HG02973 (cell line): ENCODE measurements at regions not wholly inside any gene's neighbourhood (a gene's known extent, or its start where the extent isn't known, plus 50 kb on each side); places are given as distances from the start of the nearest gene placed in this dataset.

ENCODE experiments used
- ATAC-seq: cut with Tn5 transposase; IDR thresholded peaks from one replicate; pipeline ENCODE4 v1.9.1; 2021; ENCODE audit warnings: moderate library complexity; ENCODE audit not compliant: unreplicated experiment

DNA sequence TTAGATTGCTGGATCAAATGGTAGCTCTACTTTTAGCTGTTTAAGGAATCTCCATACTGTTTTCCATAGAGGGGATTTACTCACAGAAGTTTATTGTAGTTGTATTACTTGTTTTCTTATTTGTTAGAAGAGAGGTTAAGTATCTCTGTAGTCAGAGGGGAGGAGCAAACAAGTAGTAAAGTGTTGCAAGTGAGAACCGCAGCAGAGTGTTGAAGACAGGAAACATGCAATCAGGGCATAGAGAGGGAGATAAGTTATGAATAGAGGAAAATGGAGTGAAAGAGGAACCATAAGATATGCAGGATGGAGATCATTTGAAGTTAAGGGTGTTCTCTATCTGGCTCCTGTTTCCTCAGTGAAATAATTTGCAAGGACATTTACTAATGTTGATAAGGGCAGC lies 331.4 kb upstream of the TMEM229A start:
- ATAC-seq: no peak

DNA sequence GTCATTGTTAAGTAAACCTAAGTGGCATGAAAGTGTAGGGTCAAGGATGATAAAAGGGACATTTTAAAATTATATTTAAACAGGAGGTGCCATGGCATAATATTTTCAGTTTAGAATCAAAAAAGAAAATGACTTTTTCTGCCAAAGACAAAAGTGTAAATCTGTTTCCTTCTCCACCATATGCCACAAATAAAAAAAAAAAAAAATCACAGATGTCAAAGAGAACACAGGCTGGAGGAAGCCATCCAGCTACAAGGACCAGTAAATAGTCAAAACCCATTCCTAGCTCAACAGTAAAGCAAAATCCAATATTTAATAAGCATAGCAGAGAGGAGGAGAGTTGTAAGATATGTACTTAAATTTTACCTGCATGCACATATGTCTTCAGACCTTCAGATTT lies 321.3 kb upstream of the TMEM229A start:
- no peak for ATAC-seq

DNA sequence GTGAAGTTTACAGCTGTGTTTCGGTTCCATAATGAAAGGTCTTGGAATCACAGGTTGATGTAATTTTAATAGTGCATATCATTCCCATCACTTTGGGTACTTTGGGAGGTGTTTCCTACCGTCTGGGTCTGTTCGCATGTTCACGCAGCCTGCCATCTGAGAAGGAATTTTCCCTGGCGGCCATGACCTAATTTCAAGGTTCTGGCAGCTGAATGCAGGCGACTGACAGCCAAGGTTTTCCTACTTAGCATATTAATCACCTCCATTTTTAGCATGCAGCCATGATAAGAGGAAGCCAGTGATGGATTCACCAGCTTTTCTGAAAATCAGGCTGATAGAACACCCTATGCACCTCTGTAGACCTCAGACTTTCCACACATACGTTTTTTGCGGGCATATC lies 319.1 kb upstream of the TMEM229A start:
- ATAC-seq: no peak

DNA sequence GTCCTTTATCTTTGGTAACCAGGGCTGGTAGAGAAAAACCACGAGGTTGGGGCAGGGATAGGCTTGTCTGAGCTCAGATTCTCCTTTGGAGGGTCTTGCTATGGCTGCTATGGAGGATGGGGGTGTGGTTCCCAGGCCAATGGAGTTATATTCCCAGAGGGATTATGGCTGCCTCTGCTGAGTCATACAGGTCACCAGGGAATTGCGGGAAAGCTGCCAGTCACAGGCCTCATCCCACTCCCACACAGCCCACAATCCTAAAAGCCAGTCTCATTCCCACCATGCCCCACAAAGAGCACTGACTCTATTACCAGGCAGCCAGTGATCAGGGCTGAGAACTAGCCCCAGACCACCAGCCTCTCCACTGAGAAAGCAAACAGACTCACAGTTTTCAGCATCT lies 316.6 kb upstream of the TMEM229A start:
- no peak for ATAC-seq

DNA sequence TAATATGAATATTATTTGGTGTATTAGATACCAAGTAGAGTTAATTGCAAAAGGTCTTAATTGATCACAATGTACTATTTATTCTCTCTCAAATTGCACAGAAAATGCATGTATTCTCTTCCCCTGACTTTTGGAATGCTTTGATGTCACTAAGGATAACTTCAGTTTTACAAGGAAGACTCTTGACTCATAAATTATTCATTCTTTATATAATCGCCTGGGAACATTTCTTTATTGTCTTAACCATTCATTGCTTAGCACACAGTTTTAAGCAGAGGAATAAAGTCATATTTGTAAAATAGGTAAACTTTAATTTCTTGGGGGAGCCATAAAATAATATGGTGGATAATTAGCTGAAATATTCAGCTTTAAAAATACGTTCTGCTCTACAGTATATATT lies 306.0 kb upstream of the TMEM229A start:
- ATAC-seq: no peak

DNA sequence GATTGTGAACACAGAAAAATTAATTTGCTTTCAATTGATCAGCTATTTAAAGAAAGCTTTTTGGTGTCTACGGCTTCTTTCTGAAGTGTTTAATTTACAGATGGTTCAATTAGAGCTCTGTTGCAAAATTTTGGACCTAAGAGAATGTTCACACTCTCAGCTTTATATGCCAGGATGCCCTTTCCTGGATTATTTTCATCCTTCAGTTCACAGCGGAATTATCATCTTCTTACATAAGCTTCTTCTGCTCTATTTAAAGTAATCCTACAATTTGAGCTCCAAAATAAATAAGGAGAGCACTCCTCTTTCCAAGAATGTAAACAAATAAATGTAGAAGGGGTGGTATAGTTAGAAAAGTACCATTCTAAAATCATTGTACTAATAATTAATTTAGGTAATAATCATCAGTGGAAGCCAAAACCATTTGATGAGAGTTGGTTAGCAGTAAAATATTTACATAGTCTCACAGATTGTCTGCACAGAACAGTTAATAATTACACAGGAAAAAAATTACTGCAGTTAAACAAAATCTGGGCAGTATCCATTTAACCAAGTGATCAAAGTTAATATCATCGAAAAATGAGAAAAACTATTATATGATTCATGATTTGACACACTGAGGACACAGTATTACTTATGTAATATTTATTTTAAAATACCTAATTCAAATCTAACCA lies 298.0 kb upstream of the TMEM229A start:
- ATAC-seq: no peak

DNA sequence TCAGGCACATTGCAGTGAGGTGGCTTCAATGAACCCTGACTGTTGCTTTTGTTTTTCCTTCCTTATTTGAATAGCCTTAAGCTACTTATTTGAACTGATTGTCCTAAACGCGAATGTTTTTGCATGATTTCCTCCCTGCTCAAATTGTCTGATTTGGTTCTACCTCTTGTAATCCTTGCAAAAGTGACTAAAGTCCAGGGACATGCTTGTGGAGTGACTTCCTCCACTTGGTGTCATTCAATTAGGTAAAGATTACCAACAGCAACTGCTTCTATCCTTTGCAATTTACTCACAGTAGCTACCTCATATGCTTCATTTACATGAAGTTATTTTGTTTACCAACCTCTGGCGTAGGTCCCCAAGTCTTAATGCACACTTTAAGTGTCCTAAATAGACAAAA lies 295.9 kb upstream of the TMEM229A start:
- ATAC-seq: no peak

DNA sequence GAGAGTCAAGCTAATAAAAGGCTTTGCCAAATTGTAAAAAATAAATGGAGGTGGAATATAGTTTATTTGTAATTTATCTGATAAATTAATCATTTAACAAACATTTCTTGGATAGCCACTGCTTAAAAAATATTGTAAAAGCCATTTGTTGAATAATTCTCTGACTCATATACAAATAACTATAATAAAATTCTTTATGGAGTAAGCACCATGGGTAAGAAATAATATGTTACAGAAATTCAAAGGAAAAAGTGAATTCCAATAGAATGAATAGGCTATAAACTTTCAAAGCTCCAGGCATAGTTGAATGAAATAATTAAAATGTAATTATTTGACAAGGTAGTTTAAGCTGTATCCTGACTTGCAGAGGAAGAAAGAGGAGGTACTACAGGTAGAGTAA lies 291.4 kb upstream of the TMEM229A start:
- no peak for ATAC-seq

DNA sequence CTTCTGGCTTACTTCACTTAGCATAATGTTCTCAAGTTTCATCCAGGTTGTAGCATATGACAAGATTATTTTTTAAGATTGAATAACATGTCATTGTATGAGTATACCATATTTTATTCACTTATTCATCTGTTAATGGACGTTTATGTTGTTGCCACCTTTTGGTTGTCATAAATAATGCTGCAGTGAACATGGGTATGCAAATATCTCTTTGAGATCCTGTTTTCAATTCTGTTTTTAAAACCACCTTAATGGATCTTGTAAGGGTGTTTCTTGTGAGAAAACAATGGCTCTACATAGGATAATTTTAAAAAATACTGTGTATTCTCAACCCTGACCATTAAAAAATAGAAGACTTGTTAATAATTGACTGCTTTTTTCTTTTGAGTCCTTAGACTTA lies 290.7 kb upstream of the TMEM229A start:
- no peak for ATAC-seq

DNA sequence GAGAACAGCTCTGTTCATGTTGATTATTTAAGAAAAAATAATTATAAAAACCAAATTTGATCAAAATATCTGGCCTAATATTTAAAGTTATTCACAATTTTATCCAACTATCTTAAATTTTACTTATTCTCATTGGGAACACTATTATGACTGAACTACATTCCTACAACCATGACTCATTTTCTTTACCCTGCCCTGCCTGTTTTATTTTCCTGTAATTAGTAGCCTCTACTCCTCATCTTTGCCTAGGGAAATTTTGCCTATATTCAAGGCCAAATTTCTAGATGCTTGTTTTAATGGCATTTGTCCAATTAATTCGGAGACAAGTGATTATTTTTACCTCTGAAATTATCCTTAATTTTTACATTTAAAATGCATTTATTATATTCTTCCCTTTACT lies 289.7 kb upstream of the TMEM229A start:
- no peak for ATAC-seq

DNA sequence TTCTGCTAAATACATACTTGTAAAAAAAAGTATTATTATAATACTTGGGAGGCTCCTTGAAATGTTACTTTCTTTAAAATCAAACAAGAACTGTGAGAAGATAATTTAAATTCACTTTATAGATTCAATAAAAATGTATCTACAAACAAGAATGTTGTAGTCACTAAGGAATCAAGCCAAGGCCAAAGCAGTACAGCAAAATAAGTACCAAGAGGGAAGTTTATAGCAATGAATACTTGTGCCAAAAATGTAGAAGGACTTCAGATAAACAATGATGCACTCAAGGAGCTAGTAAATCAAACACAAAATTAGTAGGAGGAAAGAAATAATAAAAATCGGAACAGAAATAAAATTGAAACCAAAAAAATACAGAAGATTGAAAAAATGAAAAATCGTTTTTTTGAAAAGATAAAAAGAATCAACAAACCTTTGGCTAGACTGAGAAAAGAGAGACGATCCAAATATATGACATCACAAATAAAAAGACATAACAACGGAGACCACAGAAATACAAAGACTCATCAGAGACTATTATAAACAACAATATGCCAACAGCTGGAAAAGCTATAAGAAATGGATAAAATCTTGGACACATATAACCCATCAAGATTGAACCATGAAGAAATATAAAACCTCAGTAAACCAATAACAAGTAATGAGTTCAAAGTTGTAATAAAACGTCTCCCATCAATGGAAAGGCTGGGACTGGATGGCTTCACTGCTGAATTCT lies 286.0 kb upstream of the TMEM229A start:
- ATAC-seq: no peak

DNA sequence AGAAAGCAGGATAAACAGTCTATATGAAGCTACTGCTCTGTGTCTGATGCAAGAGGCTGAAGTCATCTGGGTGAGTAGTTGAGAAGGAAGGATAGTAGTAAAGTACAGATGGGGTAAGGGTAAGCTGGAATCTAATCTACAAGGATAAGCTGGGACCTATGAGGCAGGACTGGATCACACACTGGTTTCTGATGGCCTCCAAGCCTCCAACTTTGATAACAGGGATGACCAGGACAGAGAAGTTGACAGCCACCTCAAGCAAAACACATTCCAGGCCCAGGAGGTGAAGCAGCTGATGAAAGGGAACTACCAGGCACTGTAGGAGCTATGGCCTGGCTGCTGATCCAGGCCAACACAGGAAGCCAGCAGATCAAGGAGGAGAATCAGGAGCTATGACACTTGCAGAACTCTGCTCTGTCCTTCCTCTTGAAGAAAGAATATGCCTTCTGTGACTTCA lies 278.1 kb upstream of the TMEM229A start:
- ATAC-seq: no peak

DNA sequence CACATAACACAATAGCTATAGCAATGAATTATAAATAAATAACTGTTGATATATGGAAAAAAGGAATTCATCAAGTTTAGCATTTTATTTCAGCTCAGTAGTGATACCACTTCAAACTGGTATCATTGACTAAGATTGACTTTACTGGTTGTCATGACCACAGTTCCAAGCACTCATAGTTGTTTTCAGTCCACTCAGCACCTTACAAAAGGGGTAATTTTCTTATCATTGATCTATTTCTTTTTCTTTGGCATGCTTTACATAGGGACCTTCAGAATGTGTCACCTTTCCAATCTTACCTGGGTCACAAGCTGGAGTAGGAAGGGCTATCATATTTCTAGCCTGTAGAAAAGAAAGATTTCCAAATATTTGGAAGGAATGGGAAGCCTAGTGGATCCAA lies 275.5 kb upstream of the TMEM229A start:
- ATAC-seq: no peak

DNA sequence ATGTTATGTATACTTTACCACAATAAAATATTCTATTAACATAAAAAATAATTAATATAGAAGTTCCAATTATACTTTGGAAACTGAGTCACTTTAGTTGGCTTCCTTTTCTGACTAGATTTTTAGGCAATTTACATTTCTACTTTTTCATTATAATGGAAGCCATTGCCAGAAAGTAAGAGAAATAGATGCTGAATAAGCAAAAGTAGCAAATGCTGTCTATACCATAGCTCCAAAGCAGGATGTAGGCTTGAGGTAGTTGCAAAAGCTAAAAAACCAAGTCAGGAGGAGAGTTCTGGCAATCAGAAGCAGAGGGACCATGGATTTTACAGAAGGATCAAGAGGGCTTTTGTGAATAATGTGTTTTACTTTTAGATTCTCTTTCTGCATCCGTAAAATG lies 262.4 kb upstream of the TMEM229A start:
- ATAC-seq: no peak

DNA sequence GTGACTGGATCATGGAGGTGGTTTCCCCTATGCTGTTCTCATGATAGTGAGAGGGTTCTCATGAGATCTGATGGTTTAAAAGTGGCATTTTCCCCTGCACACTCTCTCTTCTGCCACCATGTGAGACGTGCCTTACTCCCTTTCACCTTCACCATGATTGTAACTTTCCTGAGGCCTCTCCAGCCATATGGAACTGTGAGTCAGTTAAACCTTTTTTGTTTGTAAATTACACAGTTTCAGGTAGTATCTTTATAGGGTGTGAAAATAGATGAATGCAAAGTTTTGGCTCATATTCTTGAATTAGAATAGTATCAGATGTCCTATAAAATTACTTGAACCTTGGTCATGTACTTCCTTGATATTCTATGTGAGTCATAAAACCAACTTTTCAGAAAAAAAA lies 252.1 kb upstream of the TMEM229A start:
- no peak for ATAC-seq

DNA sequence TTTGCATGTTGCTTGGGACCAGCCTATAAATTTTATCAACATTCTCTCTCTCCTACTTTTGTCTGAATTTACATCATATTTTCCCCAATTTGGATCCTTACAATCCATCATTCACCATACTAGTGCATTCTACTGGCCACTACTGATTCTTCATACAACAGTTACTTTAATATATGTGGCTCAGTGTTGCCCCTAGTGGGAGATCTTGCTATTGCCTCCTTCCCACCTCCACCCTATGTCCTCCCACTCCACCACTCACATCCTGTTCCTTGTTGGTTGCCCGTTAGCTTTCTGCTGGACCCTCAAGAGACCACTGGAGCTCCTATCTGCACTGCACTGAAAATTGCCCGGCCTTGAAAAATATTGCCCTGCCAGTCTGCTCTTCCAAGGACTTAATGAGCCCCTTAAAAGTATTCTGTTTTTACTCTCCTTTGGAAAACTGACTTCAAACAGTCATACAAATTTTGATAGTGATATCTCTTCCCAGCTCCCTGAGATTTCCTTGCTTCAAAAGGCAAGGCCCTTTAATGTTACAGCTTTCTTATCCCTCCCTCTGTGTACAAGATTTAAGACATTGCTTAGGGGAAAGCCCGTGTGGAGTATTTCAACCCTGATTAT lies 243.2 kb upstream of the TMEM229A start:
- peak; percentile 97 for ATAC-seq

DNA sequence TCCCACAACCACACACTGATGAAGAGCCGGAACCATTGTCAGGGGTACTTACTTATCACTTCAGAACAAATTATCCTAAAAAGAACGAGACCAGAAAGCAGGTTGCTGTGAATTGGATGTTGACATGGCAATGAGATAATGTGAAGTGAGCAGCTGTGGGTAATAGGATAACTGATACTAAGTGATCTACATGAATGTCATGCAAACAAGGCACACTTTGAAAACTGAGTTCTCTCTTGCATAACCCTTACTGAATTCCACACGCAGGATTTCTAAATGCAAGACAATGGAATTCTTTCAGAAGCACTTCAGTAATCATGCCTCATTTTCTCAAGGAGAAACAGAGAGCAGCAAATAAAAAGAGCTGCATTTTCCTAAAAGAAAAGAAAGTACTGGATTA lies 242.5 kb upstream of the TMEM229A start:
- ATAC-seq: no peak

DNA sequence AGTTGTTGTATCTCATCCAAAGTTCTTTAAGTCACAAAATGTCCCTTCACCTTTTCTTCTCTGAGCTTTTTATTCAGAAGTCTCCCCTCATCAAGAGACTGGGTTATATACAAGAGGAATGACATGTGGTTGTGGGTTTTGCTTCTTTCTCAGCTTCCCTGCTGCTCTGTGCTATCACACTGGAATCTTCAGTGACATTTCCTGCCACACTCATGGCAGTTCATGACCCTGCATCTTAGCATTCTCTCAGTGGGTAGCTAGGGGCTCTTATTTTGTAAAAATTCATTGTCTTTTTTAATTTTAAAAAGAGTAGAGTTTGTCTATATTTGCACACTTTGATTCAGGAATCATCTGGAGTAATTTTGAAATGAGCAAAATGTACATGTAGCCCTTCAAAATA lies 236.9 kb upstream of the TMEM229A start:
- no peak for ATAC-seq

DNA sequence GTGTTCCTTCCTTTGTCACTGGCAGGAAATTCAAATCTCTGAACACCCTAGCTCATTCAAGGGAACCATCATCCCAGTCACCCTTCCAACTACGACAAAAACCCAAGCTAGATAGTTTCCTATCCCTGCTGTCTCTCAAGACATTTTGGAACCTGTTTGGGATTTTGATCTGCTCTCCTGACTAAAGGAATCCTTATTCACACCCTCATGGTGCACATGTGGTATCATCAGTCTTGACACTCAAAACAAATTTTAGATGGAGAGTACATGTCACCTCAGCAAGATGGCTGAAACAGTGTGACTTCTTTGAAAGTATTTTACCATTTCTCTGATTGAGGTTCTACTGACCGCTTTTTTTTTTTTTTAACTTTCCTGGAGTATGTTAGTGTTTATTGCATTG lies 234.3 kb upstream of the TMEM229A start:
- ATAC-seq: no peak

DNA sequence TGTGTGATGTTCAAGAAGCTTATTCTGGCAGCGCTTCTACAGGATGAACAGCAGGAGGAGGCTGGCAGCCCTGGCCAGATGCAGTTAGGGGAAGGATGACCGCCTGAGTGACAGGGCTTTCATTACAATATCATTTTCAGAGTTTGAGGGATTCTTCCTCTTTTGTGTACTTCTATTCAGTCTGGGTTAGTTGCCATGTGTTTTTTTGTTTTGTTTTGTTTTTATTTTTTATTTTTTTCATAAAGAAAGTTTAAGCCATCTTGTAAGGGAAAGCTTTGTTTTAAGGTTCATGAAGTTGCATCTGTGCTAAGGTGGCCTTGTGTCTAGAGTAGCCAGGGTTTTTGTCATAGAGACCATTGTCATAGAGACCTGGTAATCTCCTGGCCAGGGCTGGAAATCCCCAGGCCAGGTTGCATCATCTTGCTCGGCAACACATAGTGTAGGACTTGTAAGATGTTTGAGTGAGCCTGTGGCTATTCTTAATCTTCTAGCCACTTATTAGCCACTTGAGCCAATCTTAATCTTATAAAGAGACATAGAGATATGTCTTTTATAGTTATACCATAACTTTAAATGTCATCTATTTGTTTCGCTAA lies 230.5 kb upstream of the TMEM229A start:
- peak; percentile 97 for ATAC-seq

DNA sequence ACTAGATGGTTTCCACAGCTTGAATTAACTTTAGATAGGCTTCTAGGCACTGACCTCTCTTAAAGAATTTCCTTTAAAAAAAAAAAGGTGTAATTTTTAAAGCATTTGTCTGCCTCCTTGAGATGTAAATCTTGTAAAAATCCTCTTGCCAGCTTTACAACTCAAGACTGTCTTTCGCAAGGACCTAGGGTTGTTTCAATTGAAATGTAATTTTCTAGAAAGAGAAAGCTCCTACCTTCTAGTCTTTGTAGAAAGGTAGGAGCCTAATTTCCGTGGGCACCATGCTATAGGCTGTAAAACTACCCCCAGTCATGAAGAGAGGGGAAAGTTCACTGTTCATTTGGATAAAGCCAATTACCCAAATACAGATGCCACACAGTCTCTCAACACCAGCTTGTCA lies 228.8 kb upstream of the TMEM229A start:
- ATAC-seq: no peak
